ENCODE measurements at regions not wholly inside any gene's neighbourhood (a gene's known extent, or its start where the extent isn't known, plus 50 kb on each side); places are given as distances from the start of the nearest gene placed in this dataset.

DNA sequence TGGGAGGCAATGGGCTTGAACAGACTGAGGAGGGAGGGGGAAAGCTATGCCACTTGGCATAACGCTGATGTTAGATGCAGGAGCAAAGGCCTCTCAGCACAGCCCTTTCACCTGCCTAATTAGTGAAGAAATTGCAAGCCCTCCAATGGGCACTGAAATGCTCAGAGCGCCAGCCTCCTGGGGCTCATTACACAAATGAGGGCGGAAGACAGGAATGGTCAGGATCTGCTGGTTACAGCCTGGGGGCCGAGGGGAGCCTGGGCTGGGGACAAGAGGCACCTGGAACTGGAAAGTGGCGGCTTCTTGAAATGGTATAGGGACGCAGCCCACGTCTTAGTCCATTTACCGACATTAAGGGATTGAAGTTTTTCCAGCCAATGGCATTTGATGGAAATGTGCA, 50.2 kb upstream of the PLET1 start:
- no peak overlapping the region for H3K4me3 ChIP-seq (ENCODE audit: low read depth, low read length)
- TF ChIP-seq, protein P1, sequence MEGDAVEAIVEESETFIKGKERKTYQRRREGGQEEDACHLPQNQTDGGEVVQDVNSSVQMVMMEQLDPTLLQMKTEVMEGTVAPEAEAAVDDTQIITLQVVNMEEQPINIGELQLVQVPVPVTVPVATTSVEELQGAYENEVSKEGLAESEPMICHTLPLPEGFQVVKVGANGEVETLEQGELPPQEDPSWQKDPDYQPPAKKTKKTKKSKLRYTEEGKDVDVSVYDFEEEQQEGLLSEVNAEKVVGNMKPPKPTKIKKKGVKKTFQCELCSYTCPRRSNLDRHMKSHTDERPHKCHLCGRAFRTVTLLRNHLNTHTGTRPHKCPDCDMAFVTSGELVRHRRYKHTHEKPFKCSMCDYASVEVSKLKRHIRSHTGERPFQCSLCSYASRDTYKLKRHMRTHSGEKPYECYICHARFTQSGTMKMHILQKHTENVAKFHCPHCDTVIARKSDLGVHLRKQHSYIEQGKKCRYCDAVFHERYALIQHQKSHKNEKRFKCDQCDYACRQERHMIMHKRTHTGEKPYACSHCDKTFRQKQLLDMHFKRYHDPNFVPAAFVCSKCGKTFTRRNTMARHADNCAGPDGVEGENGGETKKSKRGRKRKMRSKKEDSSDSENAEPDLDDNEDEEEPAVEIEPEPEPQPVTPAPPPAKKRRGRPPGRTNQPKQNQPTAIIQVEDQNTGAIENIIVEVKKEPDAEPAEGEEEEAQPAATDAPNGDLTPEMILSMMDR (IDR thresholded peaks at IDR 0.05; ENCODE audit: insufficient read depth, low read length): no peak
- no peak for DNase-seq (ENCODE audit: low read depth)

DNA sequence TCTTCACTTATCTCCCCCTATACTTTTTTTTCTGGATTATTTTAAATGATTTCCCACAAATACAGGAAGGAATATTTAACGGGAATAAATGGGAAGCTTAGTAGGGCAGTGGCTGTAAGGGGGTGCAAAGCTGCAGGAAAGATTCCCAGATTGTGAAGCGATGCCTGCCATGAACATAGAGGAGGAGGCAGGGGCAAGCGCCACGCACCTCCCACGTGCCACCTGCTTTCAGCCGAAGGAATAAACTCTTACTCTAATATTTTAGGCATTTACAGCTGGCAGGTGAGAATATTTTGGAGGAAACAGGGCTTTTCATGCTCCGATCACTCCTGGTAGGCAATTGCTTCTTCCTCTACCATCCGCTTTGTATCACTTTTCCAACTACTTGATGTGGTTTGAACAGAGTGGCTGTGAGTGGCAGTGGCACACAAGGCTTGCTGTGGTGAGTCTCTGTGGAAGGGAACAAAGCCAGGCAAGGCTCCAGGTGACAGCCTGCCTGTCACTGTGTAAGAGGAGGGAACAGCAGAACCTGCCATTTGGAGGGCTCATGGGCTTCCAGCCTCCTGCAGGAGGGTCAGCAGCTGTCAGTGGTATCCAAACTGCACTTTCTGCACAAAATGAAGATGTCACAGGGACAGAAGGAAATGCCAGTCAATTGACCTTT, 54.5 kb upstream of the PLET1 start:
- no peak for DNase-seq (ENCODE audit: low read depth)
- TF ChIP-seq, protein P1 (IDR thresholded peaks at IDR 0.05; ENCODE audit: insufficient read depth, low read length): no peak
- no peak overlapping the region for H3K4me3 ChIP-seq (ENCODE audit: low read depth, low read length)

GRCh38 chr11:112315861-112316739, 55.4 kb upstream of the PLET1 start:
- TF ChIP-seq, protein P1 (IDR thresholded peaks at IDR 0.05; ENCODE audit: insufficient read depth, low read length): no peak
- DNase-seq (ENCODE audit: low read depth): peak; percentile 15

GRCh38 chr11:112316971-112317370, 56.3 kb upstream of the PLET1 start:
- TF ChIP-seq, protein P1 (IDR thresholded peaks at IDR 0.05; ENCODE audit: insufficient read depth, low read length): no peak
- H3K4me3 ChIP-seq (ENCODE audit: low read depth, low read length): no peak overlapping the region
- no peak for DNase-seq (ENCODE audit: low read depth)

More at GRCh38 chr11:112315861-112316739, 55.4 kb upstream of the PLET1 start:
- no peak overlapping the region for H3K4me3 ChIP-seq (ENCODE audit: low read depth, low read length)

DNA sequence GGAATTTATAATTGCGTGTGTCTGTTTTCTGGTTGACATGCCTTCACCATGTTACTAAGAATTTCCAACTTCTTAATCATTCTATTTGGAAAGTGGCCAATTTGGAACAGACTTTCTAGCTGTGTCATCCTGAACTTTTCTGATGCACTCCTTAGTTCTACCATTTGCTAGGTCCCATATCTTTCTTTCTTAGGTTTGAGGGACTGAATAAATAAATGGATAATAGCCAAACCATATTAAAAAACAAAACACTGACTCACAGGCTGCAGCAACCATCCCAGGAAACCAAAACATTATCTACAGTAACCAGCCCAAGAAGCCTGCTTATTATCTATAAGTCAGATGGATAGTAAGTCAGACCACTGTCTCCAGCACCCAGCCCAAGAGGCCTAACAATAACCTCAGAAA, 57.5 kb upstream of the PLET1 start:
- no peak overlapping the region for H3K4me3 ChIP-seq (ENCODE audit: low read depth, low read length)
- TF ChIP-seq, protein P1 (IDR thresholded peaks at IDR 0.05; ENCODE audit: insufficient read depth, low read length): no peak
- peak; percentile 98 for DNase-seq (ENCODE audit: low read depth)

DNA sequence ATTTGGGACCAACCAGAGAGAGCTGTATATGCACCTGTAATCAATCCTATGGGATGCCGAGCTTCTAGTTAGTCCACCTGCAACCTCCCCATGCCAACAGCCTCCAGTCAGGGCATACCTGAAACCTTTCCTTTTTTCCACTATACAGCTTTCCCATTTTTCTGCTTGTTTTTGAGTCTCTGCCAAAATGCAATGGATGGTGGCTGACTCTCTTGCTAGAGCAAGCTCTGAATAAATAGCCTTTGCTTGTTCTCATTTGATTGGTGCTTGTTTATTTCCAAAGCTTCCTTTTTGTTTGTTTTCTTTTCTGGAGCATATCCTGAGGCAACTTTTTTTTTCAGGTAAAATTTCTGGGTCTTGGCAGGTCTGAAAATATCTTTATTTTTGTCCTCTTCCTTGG, 58.0 kb upstream of the PLET1 start:
- no peak overlapping the region for H3K4me3 ChIP-seq (ENCODE audit: low read depth, low read length)
- TF ChIP-seq, protein P1 (IDR thresholded peaks at IDR 0.05; ENCODE audit: insufficient read depth, low read length): no peak
- DNase-seq (ENCODE audit: low read depth): peak; percentile 59
